A673 (cell line): ENCODE measurements at regions not wholly inside any gene's neighbourhood (a gene's known extent, or its start where the extent isn't known, plus 50 kb on each side); places are given as distances from the start of the nearest gene placed in this dataset.

Experiments used
- EZH2 ChIP-seq: fragments of 200-600 bp; sonication (generic); IDR thresholded peaks from 2 replicates; pipeline ENCODE4 v1.6.1; 2017; ENCODE audit warnings: borderline replicate concordance, low read depth, mild to moderate bottlenecking, mixed read lengths, antibody characterized with exemption, low read length; ENCODE audit not compliant: poor library complexity, severe bottlenecking
- TF ChIP-seq, protein P1 (sequence below): fragments of 300-800, 200-600 bp; sonication (generic); conservative IDR thresholded peaks from 2 replicates; pipeline ENCODE4 v1.5.1; 2017; ENCODE audit warnings: low read depth, mild to moderate bottlenecking, antibody characterized with exemption, low read length, moderate library complexity, mixed read lengths

DNA sequence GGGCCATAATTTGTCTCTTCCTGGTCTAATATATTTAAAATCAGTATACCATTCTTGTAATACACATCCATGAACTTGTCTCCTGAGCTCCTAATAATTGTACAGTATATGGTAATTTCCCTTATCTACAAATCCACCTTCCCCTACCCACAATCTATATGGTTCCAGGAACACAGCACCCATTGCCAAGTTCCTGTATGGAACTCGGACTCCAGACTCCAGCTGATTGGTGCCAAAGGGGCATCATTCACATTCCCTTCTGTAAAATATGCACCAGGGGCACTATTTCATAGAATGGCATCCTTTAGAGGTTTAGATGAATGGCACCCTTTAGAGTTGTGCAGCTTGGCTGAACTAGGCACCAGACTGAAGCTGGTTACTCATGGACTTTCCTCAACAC lies 58.8 kb upstream of the ZSWIM5 start:
- TF ChIP-seq, protein P1, sequence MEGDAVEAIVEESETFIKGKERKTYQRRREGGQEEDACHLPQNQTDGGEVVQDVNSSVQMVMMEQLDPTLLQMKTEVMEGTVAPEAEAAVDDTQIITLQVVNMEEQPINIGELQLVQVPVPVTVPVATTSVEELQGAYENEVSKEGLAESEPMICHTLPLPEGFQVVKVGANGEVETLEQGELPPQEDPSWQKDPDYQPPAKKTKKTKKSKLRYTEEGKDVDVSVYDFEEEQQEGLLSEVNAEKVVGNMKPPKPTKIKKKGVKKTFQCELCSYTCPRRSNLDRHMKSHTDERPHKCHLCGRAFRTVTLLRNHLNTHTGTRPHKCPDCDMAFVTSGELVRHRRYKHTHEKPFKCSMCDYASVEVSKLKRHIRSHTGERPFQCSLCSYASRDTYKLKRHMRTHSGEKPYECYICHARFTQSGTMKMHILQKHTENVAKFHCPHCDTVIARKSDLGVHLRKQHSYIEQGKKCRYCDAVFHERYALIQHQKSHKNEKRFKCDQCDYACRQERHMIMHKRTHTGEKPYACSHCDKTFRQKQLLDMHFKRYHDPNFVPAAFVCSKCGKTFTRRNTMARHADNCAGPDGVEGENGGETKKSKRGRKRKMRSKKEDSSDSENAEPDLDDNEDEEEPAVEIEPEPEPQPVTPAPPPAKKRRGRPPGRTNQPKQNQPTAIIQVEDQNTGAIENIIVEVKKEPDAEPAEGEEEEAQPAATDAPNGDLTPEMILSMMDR: no peak
- TF ChIP-seq EZH2: no peak
